Suppressor macrophage treated with lipopolysaccharide for 1 hour (primary cell): ENCODE measurements at regions not wholly inside any gene's neighbourhood (a gene's known extent, or its start where the extent isn't known, plus 50 kb on each side); places are given as distances from the start of the nearest gene placed in this dataset.
"Not testable (repeated sequence)": the region's sequence is repeated elsewhere in the genome, so short reads cannot be mapped to it uniquely, and the experiment has no call there.

ENCODE experiments used
- DNase-seq, 3 donors: peaks; one replicate each; pipeline ENCODE4 v3.0.0-alpha.2; 2020 to 2022

- no peak for DNase-seq
Observed at GRCh38 chr16:86337581-86338402, 172.5 kb upstream of the FOXF1 start.

GRCh38 chr16:86338403-86339115 is 171.8 kb upstream of the FOXF1 start:
- DNase-seq = peak in 1 of 3 donors; percentile 18

GRCh38 chr16:86342161-86342834 is 168.0 kb upstream of the FOXF1 start:
- peak; percentile 35 to 66 (median 45) for DNase-seq

GRCh38 chr16:86343027-86343795 is 167.1 kb upstream of the FOXF1 start:
- DNase-seq = peak; percentile 84 to 95 (median 92)

- DNase-seq = peak in 2 of 3 donors; percentile 32 to 39
Observed at GRCh38 chr16:86343796-86344585, 166.3 kb upstream of the FOXF1 start.

- DNase-seq = no peak
Observed at GRCh38 chr16:86344586-86344871, 165.8 kb upstream of the FOXF1 start.

GRCh38 chr16:86344881-86345280 is 165.4 kb upstream of the FOXF1 start:
- DNase-seq = no peak

- DNase-seq = no peak
Observed at GRCh38 chr16:86345516-86345915, 164.8 kb upstream of the FOXF1 start.

- no peak for DNase-seq
Observed at GRCh38 chr16:86346034-86346433, 164.3 kb upstream of the FOXF1 start.

GRCh38 chr16:86347090-86347489 is 163.2 kb upstream of the FOXF1 start:
- peak; percentile 61 to 77 (median 66) for DNase-seq

GRCh38 chr16:86347916-86348555 is 162.3 kb upstream of the FOXF1 start:
- no peak for DNase-seq

- no peak for DNase-seq
Observed at GRCh38 chr16:86349338-86349900, 160.9 kb upstream of the FOXF1 start.

GRCh38 chr16:86350289-86350688 is 160.0 kb upstream of the FOXF1 start:
- DNase-seq = no peak

GRCh38 chr16:86351041-86351784 is 159.1 kb upstream of the FOXF1 start:
- no peak for DNase-seq

- not testable (repeated sequence) for DNase-seq
Observed at GRCh38 chr16:86351785-86352139, 158.6 kb upstream of the FOXF1 start.

GRCh38 chr16:86353148-86353547 is 157.2 kb upstream of the FOXF1 start:
- peak in 1 of 3 donors; percentile 24 for DNase-seq

GRCh38 chr16:86353948-86354347 is 156.4 kb upstream of the FOXF1 start:
- DNase-seq = no peak

GRCh38 chr16:86354641-86355513 is 155.4 kb upstream of the FOXF1 start:
- DNase-seq = no peak

GRCh38 chr16:86355531-86355930 is 154.8 kb upstream of the FOXF1 start:
- no peak for DNase-seq

GRCh38 chr16:86355951-86356350 is 154.4 kb upstream of the FOXF1 start:
- no peak for DNase-seq
